C1 segment of cervical spinal cord (tissue), 14 donors: ENCODE measurements at regions not wholly inside any gene's neighbourhood (a gene's known extent, or its start where the extent isn't known, plus 50 kb on each side); places are given as distances from the start of the nearest gene placed in this dataset.
"Not testable (repeated sequence)": the region's sequence is repeated elsewhere in the genome, so short reads cannot be mapped to it uniquely, and the experiment has no call there.

ENCODE experiments used
- DNase-seq, 14 donors: peaks; one replicate each; lab custom pipeline; 2025; lab: John Stamatoyannopoulos, UW

DNA sequence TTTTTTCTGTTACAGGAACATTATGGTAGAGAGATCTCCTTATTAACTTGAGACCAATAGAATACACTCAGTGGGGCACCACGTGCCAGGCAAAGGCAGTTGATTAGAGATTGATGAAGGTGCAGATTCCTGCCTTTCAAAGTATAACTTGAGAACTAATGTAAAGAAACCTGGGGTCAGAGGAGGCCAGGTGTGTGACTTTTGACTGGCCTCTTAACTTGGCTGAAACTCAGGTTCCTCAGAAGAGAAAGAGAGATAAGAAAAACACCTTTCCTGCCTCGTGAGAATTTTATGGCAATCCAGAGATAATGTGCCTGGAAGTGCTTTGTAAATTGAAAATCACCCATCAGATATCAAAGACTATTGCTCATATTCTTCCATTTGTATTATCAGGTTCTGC lies 110.7 kb upstream of the GZMB start:
- DNase-seq, result no peak

DNA sequence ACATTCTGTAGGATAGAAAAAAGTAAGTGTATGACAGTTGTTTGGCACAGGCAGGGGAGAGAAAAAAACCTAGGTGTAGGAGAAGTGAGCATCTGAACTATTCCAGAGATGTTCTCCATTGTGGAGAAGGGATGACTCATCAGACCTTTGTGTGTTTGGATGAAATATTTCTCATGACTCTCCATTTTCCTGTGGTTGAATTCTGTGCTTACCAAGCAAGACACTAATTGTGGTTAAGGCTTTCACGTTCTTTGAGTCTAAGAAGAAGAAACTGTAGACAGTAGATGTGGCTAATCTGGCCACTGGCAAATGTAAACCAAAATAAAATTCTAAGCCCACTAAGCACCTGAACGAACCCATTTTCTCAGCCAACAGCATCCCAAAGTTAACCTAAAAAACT lies 107.9 kb upstream of the GZMB start:
- no peak for DNase-seq

- DNase-seq, result no peak
These were observed 102.1 kb upstream of the GZMB start for GRCh38 chr14:24735984-24736630.

DNA sequence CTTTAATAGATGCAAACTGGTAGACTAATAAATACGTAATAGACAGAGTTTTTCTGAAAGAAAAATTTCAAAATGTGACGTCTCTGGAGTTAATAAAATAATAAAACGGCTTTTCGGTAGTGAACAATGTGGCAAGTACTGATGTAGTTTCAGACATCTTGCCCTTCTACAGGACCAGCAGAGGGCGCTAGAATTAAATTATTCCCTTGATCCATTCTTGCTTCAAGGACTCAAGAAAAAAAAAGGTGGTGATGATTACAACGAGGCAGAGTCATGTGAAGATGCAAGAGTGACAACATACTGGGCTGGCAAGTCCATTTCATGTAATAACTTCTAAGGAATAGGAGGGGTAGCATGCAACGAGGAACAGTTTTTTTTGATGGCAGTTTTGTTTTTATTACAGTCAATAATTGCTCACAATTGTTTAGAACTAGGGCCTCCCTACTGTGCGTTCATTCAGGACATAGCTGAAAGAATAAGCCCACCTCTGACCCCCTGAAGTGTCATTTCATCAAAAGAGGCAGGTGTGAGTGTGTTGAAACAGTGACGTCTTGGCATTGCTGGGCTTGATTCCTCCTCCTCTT lies 101.0 kb upstream of the GZMB start:
- DNase-seq, result peak in 4 of 14 donors; percentile 4 to 33 (median 10)

DNA sequence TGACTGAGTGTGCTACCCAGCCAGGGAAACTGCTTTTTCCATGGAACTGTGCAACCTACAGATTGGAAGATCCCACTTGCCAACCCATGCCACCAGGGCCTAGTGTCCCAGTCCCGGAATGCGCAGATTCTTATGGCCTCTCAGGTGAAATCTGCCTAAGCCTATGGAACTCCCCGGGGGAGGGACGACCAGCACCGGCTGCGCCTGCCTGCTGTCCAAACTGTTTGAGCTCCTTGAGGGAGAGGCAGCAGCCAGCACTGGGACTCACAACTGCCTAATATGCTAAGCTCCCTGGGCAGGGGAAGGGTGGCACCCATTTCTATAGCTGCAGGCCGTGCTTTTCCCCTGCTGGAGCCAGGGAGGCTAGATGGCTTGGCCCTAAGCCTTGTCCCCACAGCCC lies 92.5 kb upstream of the GZMB start:
- DNase-seq, result no peak

- DNase-seq, result no peak
These were observed 91.3 kb upstream of the GZMB start for GRCh38 chr14:24725311-24725710.

GRCh38 chr14:24721775-24722174 lies 87.8 kb upstream of the GZMB start:
- DNase-seq, result no peak

GRCh38 chr14:24715239-24715638 lies 81.2 kb upstream of the GZMB start:
- DNase-seq, result no peak

- DNase-seq, result no peak
These were observed 79.4 kb upstream of the GZMB start for GRCh38 chr14:24713404-24713803.

GRCh38 chr14:24712909-24713308 lies 78.9 kb upstream of the GZMB start:
- no peak for DNase-seq

GRCh38 chr14:24712374-24712773 lies 78.4 kb upstream of the GZMB start:
- DNase-seq, result no peak

DNA sequence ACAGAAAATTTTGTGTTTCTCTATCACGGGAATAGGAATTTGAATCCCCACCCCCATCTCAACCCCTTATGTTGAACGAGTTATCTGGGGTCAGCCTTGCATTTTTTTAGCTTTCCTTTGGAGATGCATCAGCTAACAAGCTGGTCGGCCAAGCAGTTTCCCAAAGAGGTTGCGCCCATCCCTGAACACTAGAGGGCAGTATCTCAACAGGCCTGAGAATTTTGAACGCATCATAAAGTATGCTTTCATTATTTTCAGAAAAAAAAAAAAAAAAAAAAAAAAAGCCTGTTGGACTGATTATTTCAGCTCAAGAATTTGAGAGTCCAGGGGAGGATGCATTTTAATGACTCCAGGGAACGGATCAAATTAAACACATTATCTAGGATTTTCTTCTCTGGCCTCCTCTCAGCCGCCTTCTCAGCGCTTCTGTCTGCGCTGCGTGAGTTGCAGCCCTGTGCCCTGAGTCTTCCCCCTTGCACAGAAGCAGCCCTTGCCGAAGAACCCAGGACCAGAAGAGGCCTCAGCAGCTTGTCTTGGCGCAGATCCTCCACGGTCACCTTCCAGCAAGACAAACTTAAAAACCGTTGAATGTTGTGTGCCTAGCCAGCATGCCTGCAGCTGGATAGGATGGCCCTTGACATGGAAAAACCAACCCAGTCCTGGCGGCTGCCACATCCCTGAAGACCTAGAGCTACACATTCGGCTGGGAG lies 76.6 kb upstream of the GZMB start:
- peak in 7 of 14 donors; percentile 6 to 29 (median 15) for DNase-seq

- no peak for DNase-seq
These were observed 74.7 kb upstream of the GZMB start for GRCh38 chr14:24708684-24709083.

- no peak for DNase-seq
These were observed 72.4 kb upstream of the GZMB start for GRCh38 chr14:24706351-24706750.

DNA sequence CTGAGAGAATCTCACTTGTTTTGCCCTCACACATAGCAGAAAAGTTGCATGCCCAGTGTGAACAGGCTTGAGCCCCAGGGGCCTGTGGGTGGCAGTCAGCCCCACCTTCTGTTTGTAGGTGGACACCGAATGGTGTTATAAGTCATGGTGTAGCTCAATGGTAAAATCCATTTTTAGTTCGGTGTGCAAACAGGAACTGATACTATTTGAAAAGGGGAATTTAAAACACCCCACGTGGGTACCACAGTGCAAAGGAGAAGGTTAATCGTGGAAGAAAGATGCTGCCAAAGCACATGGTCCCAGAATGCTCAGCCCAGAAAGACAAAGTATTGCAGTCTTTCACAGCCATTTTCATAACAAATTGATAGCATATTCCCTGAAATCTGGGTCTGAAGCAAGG lies 71.8 kb upstream of the GZMB start:
- peak in 1 of 14 donors; percentile 8 for DNase-seq

GRCh38 chr14:24701062-24701461 lies 67.1 kb upstream of the GZMB start:
- DNase-seq, result no peak

GRCh38 chr14:24700511-24700910 lies 66.5 kb upstream of the GZMB start:
- DNase-seq, result no peak

- no peak for DNase-seq
These were observed 65.1 kb upstream of the GZMB start for GRCh38 chr14:24699052-24699451.

GRCh38 chr14:24696280-24696920 lies 62.4 kb upstream of the GZMB start:
- not testable (repeated sequence) for DNase-seq

DNA sequence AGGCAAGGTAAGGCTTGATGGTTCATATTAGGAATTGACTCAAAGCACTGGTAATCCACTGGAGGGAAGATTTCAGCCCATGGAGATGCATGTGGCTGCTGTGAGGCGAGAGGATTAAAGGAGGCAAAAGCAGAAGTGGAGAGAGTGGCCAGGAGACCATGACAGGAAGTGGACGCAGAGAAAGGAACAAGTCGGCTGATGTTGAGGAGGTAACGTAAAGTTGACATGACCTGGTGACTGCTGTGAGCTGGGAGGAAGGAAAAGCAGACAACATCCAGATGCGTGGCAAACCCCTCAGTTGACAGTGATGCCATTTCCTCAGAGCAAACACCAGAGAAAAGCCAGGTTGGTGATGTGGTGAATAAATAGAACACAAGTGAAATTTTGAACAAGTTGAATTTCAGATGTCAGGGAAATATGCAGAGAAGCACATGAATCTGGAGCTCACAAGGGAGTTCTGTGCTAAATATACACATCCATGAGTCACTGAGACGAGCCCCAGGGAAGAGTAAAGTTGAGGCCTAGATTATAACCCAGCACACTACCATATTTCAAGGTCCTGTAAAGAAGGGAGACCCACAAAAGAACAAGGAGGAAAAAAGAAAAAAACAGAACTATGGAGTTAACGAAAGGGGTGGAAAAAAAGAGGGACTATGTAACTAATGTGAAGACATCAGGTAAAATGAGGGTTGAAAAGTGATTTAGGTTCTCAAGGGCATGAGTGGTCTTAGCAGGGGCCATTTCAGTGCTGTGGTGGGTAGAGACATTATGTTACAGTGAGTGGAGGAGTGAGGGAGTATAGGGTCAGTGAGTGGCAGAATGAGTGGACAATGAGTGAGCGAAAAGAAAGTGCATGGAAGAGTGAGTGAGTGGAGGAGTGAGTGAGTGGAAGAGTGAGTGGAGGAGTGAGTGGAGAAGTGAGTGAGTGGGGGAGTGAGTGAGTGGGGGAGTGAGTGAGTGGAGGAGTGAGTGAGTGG lies 61.6 kb upstream of the GZMB start:
- DNase-seq, result peak in 6 of 14 donors; percentile 11 to 20 (median 18)

DNA sequence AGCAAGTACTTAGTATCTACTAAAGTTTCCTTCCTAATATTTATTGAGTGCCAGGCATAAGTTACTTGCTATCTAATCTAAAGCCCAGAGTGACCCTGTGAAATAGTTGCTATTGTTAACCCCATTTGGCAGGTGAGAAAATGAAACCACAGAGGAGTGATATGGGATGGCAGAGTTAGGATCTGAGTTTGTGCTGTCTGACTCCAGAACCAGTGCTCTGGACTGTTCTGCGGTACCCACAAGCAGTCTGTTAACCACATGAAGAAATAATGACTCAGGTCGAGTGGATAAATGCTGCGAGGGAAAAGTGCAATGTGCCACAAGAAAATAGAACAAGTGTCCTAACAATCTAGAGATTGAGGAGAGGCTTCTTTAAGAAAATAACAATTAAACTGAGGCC lies 60.7 kb upstream of the GZMB start:
- no peak for DNase-seq
